Neural progenitor cell (in vitro differentiated cells): ENCODE measurements at regions not wholly inside any gene's neighbourhood (a gene's known extent, or its start where the extent isn't known, plus 50 kb on each side); places are given as distances from the start of the nearest gene placed in this dataset.
A peak's percentile ranks its signal among the peaks of the same experiment; 100 is the strongest.

Experiments used
- DNase-seq: peaks from one replicate; pipeline ENCODE4 v3.0.0-alpha.2; 2016; ENCODE audit warnings: low spot score
- H2AFZ ChIP-seq: fragments of 200-600 bp; sonication (generic); replicated peaks from 2 replicates; pipeline ENCODE4 v1.6.1; 2016; ENCODE audit warnings: antibody characterized with exemption
- H3F3A ChIP-seq: fragments of 200-600 bp; sonication (generic); 2 replicates; pipeline ENCODE4 v1.6.1; 2016; ENCODE audit warnings: antibody characterized with exemption, low read depth
- H3K27ac ChIP-seq: fragments of 200-600 bp; sonication (generic); 2 replicates; pipeline ENCODE4 v1.5.1; 2016; ENCODE audit warnings: mild to moderate bottlenecking
- H3K27me3 ChIP-seq: fragments of 200-600 bp; sonication (generic); 2 replicates; pipeline ENCODE4 v1.6.1; 2016; ENCODE audit warnings: mild to moderate bottlenecking, moderate library complexity
- H3K36me3 ChIP-seq: fragments of 200-600 bp; sonication (generic); 2 replicates; pipeline ENCODE4 v1.5.1; 2016
- H3K4me1 ChIP-seq: fragments of 200-600 bp; sonication (generic); 2 replicates; pipeline ENCODE4 v1.6.1; 2016; ENCODE audit warnings: mixed run types
- H3K4me2 ChIP-seq: fragments of 200-600 bp; sonication (generic); 2 replicates; pipeline ENCODE4 v1.6.1; 2016
- H3K4me3 ChIP-seq: fragments of 200-600 bp; sonication (generic); 2 replicates; pipeline ENCODE4 v1.5.1; 2016
- H3K79me2 ChIP-seq: fragments of 200-600 bp; sonication (generic); 2 replicates; pipeline ENCODE4 v1.6.1; 2016; ENCODE audit warnings: low read depth
- H3K9ac ChIP-seq: fragments of 200-600 bp; sonication (generic); 2 replicates; pipeline ENCODE4 v1.6.1; 2016
- H3K9me3 ChIP-seq: fragments of 200-600 bp; sonication (generic); 2 replicates; pipeline ENCODE4 v1.5.1; 2016; ENCODE audit warnings: low read depth
- H4K20me1 ChIP-seq: fragments of 200-600 bp; sonication (generic); 2 replicates; pipeline ENCODE4 v1.6.1; 2016; ENCODE audit warnings: low read depth
- H3K27ac Mint-ChIP-seq: 3 replicates; pipeline ENCODE4 v1.8.0; 2021; ENCODE audit warnings: mixed read lengths
- H3K27me3 Mint-ChIP-seq: 2 replicates; pipeline ENCODE4 v1.8.0; 2022; ENCODE audit warnings: low read depth, mild to moderate bottlenecking, inconsistent platforms, moderate library complexity, mixed read lengths; ENCODE audit not compliant: insufficient read depth
- H3K36me3 Mint-ChIP-seq: 3 replicates; pipeline ENCODE4 v1.8.0; 2021; ENCODE audit warnings: mixed read lengths
- H3K4me1 Mint-ChIP-seq: 3 replicates; pipeline ENCODE4 v1.8.0; 2021; ENCODE audit warnings: mixed read lengths
- H3K4me3 Mint-ChIP-seq: 3 replicates; pipeline ENCODE4 v1.8.0; 2021; ENCODE audit warnings: mild to moderate bottlenecking, moderate library complexity, mixed read lengths
- H3K9me3 Mint-ChIP-seq: 3 replicates; pipeline ENCODE4 v1.8.0; 2020; ENCODE audit warnings: mixed read lengths
- EZH2 ChIP-seq: fragments of 200-600 bp; sonication (generic); IDR thresholded peaks from 2 replicates; pipeline ENCODE4 v1.6.1; 2017; ENCODE audit warnings: antibody characterized with exemption, mild to moderate bottlenecking, moderate library complexity
- EZH2phosphoT487 ChIP-seq: fragments of 200-600 bp; sonication (generic); IDR thresholded peaks from 2 replicates; pipeline ENCODE4 v1.6.1; 2017; ENCODE audit warnings: antibody characterized with exemption
- TF ChIP-seq, protein P1 (sequence below): fragments of 200-600 bp; sonication (generic); IDR thresholded peaks from 2 replicates; pipeline ENCODE4 v1.5.1; 2017; ENCODE audit warnings: antibody characterized with exemption, mild to moderate bottlenecking

DNA sequence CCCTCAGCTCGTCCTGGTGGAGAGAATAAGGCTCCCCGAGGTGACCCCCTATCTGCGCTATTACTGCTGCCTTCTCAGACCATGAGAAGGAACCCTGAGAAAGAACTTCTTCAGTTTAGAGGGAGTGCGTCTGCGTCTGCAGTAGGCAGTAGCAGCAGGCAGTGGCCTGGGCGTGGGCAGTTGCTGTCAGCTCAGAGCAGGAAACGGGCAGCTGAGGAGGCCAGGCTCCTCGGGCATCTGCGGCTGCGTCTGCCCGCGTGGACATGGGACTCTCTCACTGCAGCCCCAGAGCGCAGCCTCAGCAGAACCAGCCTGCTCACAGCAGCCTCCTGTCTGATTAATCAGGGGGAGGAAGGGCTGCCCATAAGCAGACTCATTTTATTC is 49.8 kb upstream of the FCN1 start:
- no peaks in the 10 kb centered on the region for H3K27me3 ChIP-seq
- no peaks in the 10 kb centered on the region for H3K36me3 Mint-ChIP-seq
- H3K27ac Mint-ChIP-seq: peak overlapping the region; percentile 72
- DNase-seq: no peak
- no peaks in the 10 kb centered on the region for H3K36me3 ChIP-seq
- peaks cover 3% of the 10 kb centered on the region for H3K27me3 Mint-ChIP-seq
- no peaks in the 10 kb centered on the region for H3K9me3 Mint-ChIP-seq
- H3K9ac ChIP-seq: no peak overlapping the region
- H3K4me2 ChIP-seq: peak overlapping the region; percentile 41
- H4K20me1 ChIP-seq: no peaks in the 10 kb centered on the region
- no peak overlapping the region for H3K4me3 ChIP-seq
- no peaks in the 10 kb centered on the region for H3K9me3 ChIP-seq
- H3K27ac ChIP-seq: no peak overlapping the region
- peaks cover 14% of the 10 kb centered on the region for H3K4me1 ChIP-seq
- peaks cover 10% of the 10 kb centered on the region for H3F3A ChIP-seq
- no peak overlapping the region for H2AFZ ChIP-seq
- no peaks in the 10 kb centered on the region for H3K79me2 ChIP-seq
- TF ChIP-seq EZH2phosphoT487 (no peak), EZH2 (no peak)
- TF ChIP-seq, protein P1, sequence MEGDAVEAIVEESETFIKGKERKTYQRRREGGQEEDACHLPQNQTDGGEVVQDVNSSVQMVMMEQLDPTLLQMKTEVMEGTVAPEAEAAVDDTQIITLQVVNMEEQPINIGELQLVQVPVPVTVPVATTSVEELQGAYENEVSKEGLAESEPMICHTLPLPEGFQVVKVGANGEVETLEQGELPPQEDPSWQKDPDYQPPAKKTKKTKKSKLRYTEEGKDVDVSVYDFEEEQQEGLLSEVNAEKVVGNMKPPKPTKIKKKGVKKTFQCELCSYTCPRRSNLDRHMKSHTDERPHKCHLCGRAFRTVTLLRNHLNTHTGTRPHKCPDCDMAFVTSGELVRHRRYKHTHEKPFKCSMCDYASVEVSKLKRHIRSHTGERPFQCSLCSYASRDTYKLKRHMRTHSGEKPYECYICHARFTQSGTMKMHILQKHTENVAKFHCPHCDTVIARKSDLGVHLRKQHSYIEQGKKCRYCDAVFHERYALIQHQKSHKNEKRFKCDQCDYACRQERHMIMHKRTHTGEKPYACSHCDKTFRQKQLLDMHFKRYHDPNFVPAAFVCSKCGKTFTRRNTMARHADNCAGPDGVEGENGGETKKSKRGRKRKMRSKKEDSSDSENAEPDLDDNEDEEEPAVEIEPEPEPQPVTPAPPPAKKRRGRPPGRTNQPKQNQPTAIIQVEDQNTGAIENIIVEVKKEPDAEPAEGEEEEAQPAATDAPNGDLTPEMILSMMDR: no peak
- peak overlapping the region; percentile 9 for H3K4me3 Mint-ChIP-seq
- peaks cover 22% of the 10 kb centered on the region for H3K4me1 Mint-ChIP-seq

DNA sequence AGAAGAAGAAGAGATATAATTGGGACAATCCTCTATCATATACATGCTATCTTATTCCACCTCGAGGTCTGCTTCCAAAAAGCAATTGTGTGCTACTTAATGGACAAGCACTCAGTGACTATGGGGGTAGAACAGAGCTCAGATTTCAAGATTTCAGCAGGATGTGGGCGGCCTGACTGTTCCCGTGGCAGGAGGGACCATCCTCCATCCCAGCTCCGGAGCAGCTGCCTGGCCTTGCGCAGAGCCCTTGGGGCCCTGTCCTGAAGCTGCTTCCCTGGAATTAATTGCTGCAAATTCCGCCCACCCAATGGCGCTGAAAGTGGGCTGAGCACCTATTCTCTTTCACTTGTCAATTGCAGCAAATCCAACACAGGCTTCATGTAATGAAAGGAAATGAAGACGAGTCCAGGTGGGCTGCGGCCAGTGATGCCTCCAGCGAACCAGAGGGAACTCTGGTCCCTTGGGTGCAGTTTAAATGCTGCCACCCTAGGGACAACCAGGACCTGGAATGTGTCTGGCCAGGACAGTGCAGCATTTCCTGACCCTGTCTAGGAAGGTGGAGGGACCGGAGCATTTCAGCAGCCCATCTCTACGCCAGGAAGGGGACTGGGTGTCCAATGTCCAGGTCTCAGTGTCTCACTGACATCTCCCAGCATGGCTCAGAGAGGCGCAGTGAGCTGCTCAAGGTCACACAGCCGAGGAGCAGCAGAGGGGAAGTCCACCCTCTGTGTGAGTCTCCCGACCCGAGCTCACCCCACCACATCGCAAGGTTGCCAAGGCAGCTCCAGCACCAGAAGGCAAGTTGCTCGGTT is 50.5 kb upstream of the FCN1 start:
- H3K27me3 Mint-ChIP-seq: peaks cover 6% of the 10 kb centered on the region
- no peaks in the 10 kb centered on the region for H3K79me2 ChIP-seq
- H2AFZ ChIP-seq: no peak overlapping the region
- no peak for TF ChIP-seq EZH2
- peaks cover 10% of the 10 kb centered on the region for H3F3A ChIP-seq
- no peak overlapping the region for H3K4me3 ChIP-seq
- H3K27ac ChIP-seq: no peak overlapping the region
- peaks cover 18% of the 10 kb centered on the region for H3K4me1 Mint-ChIP-seq
- peak overlapping the region; percentile 9 for H3K4me3 Mint-ChIP-seq
- H3K4me2 ChIP-seq: peak overlapping the region; percentile 41
- no peak overlapping the region for H3K27ac Mint-ChIP-seq
- no peaks in the 10 kb centered on the region for H3K9me3 ChIP-seq
- H3K27me3 ChIP-seq: no peaks in the 10 kb centered on the region
- H3K9me3 Mint-ChIP-seq: no peaks in the 10 kb centered on the region
- H4K20me1 ChIP-seq: no peaks in the 10 kb centered on the region
- no peaks in the 10 kb centered on the region for H3K36me3 ChIP-seq
- H3K36me3 Mint-ChIP-seq: no peaks in the 10 kb centered on the region
- H3K4me1 ChIP-seq: peaks cover 14% of the 10 kb centered on the region
- H3K9ac ChIP-seq: no peak overlapping the region
- peak; percentile 73 for DNase-seq

DNA sequence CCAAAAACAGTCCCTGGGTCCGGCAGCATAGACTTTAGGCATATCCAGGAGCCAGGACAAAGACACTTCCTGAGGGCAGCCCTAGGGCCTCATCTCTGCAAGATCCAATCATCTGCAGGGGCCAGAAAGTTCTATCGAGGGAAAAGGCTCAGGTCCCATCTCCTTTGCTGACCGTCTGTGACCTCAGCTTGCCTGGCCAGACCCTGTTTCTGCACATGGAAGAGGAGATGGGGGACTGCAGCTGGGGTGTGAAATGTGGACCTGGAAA is 51.0 kb upstream of the FCN1 start:
- no peaks in the 10 kb centered on the region for H3K9me3 ChIP-seq
- H3K27ac Mint-ChIP-seq: no peak overlapping the region
- no peaks in the 10 kb centered on the region for H3K36me3 Mint-ChIP-seq
- no peak for DNase-seq
- no peaks in the 10 kb centered on the region for H4K20me1 ChIP-seq
- H2AFZ ChIP-seq: no peak overlapping the region
- no peaks in the 10 kb centered on the region for H3K36me3 ChIP-seq
- H3K27me3 Mint-ChIP-seq: peaks cover 6% of the 10 kb centered on the region
- no peak overlapping the region for H3K9ac ChIP-seq
- TF ChIP-seq EZH2phosphoT487 (no peak), EZH2 (no peak)
- TF ChIP-seq, protein P1: no peak
- no peak overlapping the region for H3K27ac ChIP-seq
- no peaks in the 10 kb centered on the region for H3K9me3 Mint-ChIP-seq
- no peak overlapping the region for H3K4me3 Mint-ChIP-seq
- H3K4me1 Mint-ChIP-seq: peaks cover 18% of the 10 kb centered on the region
- H3F3A ChIP-seq: peaks cover 10% of the 10 kb centered on the region
- no peaks in the 10 kb centered on the region for H3K27me3 ChIP-seq
- H3K4me2 ChIP-seq: no peak overlapping the region
- H3K4me1 ChIP-seq: peaks cover 14% of the 10 kb centered on the region
- H3K79me2 ChIP-seq: no peaks in the 10 kb centered on the region
- H3K4me3 ChIP-seq: no peak overlapping the region
